H1 (cell line): ENCODE measurements at regions not wholly inside any gene's neighbourhood (a gene's known extent, or its start where the extent isn't known, plus 50 kb on each side); places are given as distances from the start of the nearest gene placed in this dataset.

Experiments used
- TAF1 ChIP-seq: IDR thresholded peaks from 2 replicates; pipeline ENCODE4 v1.6.1; 2011; ENCODE audit warnings: mild to moderate bottlenecking, low read depth, low read length

DNA sequence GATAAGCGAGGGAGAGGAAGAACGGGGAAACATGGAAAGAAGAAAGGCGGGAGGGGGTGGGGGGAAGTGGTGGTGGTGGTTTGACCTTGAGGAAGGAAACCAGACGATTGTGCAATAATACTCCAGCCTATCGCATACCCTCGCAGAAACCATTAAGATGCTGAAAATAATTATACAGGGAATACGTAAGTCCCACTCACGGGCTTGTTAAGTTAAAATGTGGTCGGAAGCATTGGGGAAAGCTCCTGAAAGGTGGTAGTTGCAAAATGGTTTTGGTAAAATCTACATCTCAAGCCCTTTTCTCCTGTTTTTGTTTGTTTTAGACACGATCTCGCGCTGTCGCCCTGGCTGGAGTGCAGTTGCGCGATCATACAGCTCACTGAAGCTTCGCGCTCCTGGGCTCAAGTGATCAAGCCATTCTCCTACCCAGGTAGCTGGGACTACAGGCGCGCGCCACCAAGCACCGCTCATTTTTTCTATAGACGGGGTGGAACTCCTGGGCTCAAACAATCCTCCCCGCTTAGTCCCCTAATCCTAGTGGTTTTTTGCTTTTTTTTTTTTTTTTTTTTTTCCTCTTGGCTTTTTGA, 128.9 kb upstream of the ZNF184 start (continued):
- TF ChIP-seq TAF1, result 0 out of 2 replicates have a peak, but pooled peaks have one; percentile 24
